Hematopoietic multipotent progenitor cell treated with erythropoietin and hydrocortisone succinate and interleukin-3 and kit ligand, for 8 days (in vitro differentiated cells): ENCODE measurements at regions not wholly inside any gene's neighbourhood (a gene's known extent, or its start where the extent isn't known, plus 50 kb on each side); places are given as distances from the start of the nearest gene placed in this dataset.

Experiments
- DNase-seq: peaks from one replicate; pipeline ENCODE4 v3.0.0-alpha.2; 2015

GRCh38 chr4:123338715-123339114, 57.9 kb upstream of the SPRY1 start:
- DNase-seq = no peak

GRCh38 chr4:123339507-123340380, 56.9 kb upstream of the SPRY1 start:
- DNase-seq = no peak

GRCh38 chr4:123340381-123340701, 56.3 kb upstream of the SPRY1 start:
- no peak for DNase-seq

- DNase-seq = no peak
Observed at GRCh38 chr4:123342498-123342897, 54.1 kb upstream of the SPRY1 start.

GRCh38 chr4:123343400-123344041, 53.1 kb upstream of the SPRY1 start:
- no peak for DNase-seq

- no peak for DNase-seq
Observed at GRCh38 chr4:123345137-123345934, 51.3 kb upstream of the SPRY1 start.

- no peak for DNase-seq
Observed at GRCh38 chr4:123345935-123346300, 50.7 kb upstream of the SPRY1 start.

GRCh38 chr4:123346330-123346940, 50.2 kb upstream of the SPRY1 start:
- no peak for DNase-seq
